ENCODE measurements at regions not wholly inside any gene's neighbourhood (a gene's known extent, or its start where the extent isn't known, plus 50 kb on each side); places are given as distances from the start of the nearest gene placed in this dataset.

DNA sequence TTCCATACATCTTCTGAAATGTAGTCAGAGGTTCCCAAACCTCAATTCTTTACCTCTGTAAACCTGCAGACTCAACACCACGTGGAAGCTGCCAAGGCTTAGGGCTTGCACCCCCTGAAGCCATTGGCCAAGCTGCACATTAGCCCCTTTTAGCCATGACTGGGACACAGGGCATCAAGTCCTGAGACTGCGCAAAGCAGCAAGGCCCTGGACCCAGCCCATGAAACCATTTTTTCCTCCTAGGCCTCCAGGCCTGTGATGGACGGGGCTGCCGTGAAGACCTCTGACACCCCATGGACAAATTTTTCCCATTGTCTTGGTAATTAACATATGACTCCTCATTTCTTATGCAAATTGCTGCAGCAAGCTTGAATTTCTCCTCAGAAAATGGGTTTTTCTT, 727.8 kb downstream of the C6orf118 start:
- TF ChIP-seq, protein P1, sequence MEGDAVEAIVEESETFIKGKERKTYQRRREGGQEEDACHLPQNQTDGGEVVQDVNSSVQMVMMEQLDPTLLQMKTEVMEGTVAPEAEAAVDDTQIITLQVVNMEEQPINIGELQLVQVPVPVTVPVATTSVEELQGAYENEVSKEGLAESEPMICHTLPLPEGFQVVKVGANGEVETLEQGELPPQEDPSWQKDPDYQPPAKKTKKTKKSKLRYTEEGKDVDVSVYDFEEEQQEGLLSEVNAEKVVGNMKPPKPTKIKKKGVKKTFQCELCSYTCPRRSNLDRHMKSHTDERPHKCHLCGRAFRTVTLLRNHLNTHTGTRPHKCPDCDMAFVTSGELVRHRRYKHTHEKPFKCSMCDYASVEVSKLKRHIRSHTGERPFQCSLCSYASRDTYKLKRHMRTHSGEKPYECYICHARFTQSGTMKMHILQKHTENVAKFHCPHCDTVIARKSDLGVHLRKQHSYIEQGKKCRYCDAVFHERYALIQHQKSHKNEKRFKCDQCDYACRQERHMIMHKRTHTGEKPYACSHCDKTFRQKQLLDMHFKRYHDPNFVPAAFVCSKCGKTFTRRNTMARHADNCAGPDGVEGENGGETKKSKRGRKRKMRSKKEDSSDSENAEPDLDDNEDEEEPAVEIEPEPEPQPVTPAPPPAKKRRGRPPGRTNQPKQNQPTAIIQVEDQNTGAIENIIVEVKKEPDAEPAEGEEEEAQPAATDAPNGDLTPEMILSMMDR (IDR thresholded peaks at IDR 0.05; ENCODE audit: insufficient read depth, low read depth, low read length, missing control alignments): no peak
- DNase-seq (ENCODE audit: low read depth): no peak

DNA sequence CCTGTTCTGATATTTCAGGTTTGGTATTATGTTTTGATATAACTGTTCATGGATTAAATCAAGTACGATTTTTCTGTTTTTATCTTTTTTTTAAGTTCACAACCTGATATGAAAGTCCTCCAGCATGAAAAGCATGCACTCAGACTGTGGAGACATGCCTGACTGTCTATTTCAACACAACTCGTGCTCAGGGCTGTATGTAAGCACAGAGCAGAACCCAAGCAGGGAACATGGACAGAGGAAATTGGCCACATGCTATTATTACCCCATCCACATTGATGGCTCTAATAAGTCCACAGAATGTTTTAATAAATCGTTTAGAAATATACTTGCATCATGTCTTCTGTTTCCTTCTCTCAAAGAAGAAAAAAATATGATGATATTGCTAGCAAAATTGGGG, 730.4 kb downstream of the C6orf118 start:
- TF ChIP-seq, protein P1 (IDR thresholded peaks at IDR 0.05; ENCODE audit: insufficient read depth, low read depth, low read length, missing control alignments): no peak
- no peak overlapping the region for H3K4me3 ChIP-seq (ENCODE audit: low read depth, low read length)
- DNase-seq (ENCODE audit: low read depth): no peak

More for the DNA sequence above, 727.8 kb downstream of the C6orf118 start:
- no peak overlapping the region for H3K4me3 ChIP-seq (ENCODE audit: low read depth, low read length)

- DNase-seq (ENCODE audit: low read depth): no peak
- TF ChIP-seq, protein P1 (IDR thresholded peaks at IDR 0.05; ENCODE audit: insufficient read depth, low read depth, low read length, missing control alignments): no peak
Observed at GRCh38 chr6:164578616-164579015, 730.8 kb downstream of the C6orf118 start.

GRCh38 chr6:164570801-164571200, 738.6 kb downstream of the C6orf118 start:
- H3K4me3 ChIP-seq (ENCODE audit: low read depth, low read length): no peak overlapping the region
- DNase-seq (ENCODE audit: low read depth): no peak
- TF ChIP-seq, protein P1 (IDR thresholded peaks at IDR 0.05; ENCODE audit: insufficient read depth, low read depth, low read length, missing control alignments): no peak

More at GRCh38 chr6:164578616-164579015, 730.8 kb downstream of the C6orf118 start:
- H3K4me3 ChIP-seq (ENCODE audit: low read depth, low read length): no peak overlapping the region

DNA sequence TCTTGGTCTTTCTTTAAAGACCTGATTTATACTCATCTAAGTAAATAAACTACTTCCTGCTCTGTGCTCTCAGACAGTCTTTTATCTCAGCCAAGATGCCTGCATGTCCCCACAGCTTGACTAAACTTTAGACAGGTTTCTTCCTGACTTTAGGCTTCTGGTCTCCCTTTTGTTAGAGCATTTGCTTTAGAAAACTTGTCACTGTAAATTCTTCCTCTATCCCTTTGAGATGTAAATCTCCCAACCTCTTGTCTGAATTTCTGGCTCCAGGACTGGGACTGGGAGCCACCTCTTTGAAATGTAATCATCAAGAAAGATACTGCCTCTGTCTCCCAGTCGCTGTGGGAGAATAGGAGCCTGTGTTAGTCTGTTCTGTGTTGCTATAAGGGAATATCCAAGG, 739.9 kb downstream of the C6orf118 start:
- H3K4me3 ChIP-seq (ENCODE audit: low read depth, low read length): no peak overlapping the region
- no peak for DNase-seq (ENCODE audit: low read depth)
- TF ChIP-seq, protein P1 (IDR thresholded peaks at IDR 0.05; ENCODE audit: insufficient read depth, low read depth, low read length, missing control alignments): no peak

GRCh38 chr6:164563924-164564323, 745.5 kb downstream of the C6orf118 start:
- no peak overlapping the region for H3K4me3 ChIP-seq (ENCODE audit: low read depth, low read length)
- no peak for DNase-seq (ENCODE audit: low read depth)
- TF ChIP-seq, protein P1 (IDR thresholded peaks at IDR 0.05; ENCODE audit: insufficient read depth, low read depth, low read length, missing control alignments): no peak

GRCh38 chr6:164561656-164562055, 747.7 kb downstream of the C6orf118 start:
- TF ChIP-seq, protein P1 (IDR thresholded peaks at IDR 0.05; ENCODE audit: insufficient read depth, low read depth, low read length, missing control alignments): no peak
- H3K4me3 ChIP-seq (ENCODE audit: low read depth, low read length): no peak overlapping the region
- no peak for DNase-seq (ENCODE audit: low read depth)
